A549 (cell line): ENCODE measurements at regions not wholly inside any gene's neighbourhood (a gene's known extent, or its start where the extent isn't known, plus 50 kb on each side); places are given as distances from the start of the nearest gene placed in this dataset.

Experiments used
- ATAC-seq, 2 experiments: fragments of 200-7000 bp in 1 of 2; fragments of >200 bp in 1 of 2; cut with Nextera tagmentation in 1 of 2; cut with Tn5 transposase in 1 of 2; 3 replicates each; pipeline versions ENCODE4 v1.8.0 to v1.9.1; 2018 to 2020; ENCODE audit warnings: mild to moderate bottlenecking in 1 of 2, moderate library complexity in 1 of 2
- CTCF ChIA-PET: fragments of 300-600 bp; sonication (Branson Sonifier 250); formaldehyde crosslinking; extraction: SDS; loops from one replicate; lab custom pipeline; 2021; ENCODE audit warnings: antibody characterized with exemption, inconsistent platforms; lab: Yijun Ruan, JAX
- POLR2A ChIA-PET: fragments of 350-600 bp; formaldehyde crosslinking; extraction: SDS; loops from one replicate; lab custom pipeline; 2021; ENCODE audit warnings: antibody characterized with exemption, inconsistent platforms; lab: Yijun Ruan, JAX
- DNase-seq, 2 experiments: peaks; one replicate each; pipeline versions ENCODE4 v3.0.0 to v3.0.0-alpha.2; 2011 to 2016; ENCODE audit warnings: low read depth in 1 of 2, low spot score in 1 of 2
- FAIRE-seq: peaks from 2 replicates; lab custom pipeline; 2011; peaks lifted over from hg19 to GRCh38; lab: Jason Lieb, UNC
- H3K27ac ChIP-seq, 2 experiments: fragments of >200 bp; sonication (Bioruptor Twin); formaldehyde crosslinking; 3 replicates each; pipeline ENCODE4 v1.5.1; 2016 to 2017
- H3K4me1 ChIP-seq: fragments of >200 bp; sonication (Bioruptor Twin); formaldehyde crosslinking; 3 replicates; pipeline ENCODE4 v1.6.1; 2016
- H3K4me2 ChIP-seq: fragments of >200 bp; sonication (Bioruptor Twin); formaldehyde crosslinking; 3 replicates; pipeline ENCODE4 v1.6.1; 2016
- H3K4me3 ChIP-seq: fragments of >200 bp; sonication (Bioruptor Twin); formaldehyde crosslinking; 3 replicates; pipeline ENCODE4 v1.5.1; 2016
- H3K9me3 ChIP-seq: fragments of >200 bp; sonication (Bioruptor Twin); formaldehyde crosslinking; 3 replicates; pipeline ENCODE4 v1.6.1; 2016
- BHLHE40 ChIP-seq: IDR thresholded peaks from 2 replicates; pipeline ENCODE4 v1.6.1; 2012; ENCODE audit warnings: low read depth, low read length, inconsistent platforms
- CBX2 ChIP-seq: fragments of 200-600 bp; sonication (generic); IDR thresholded peaks from 2 replicates; pipeline ENCODE4 v1.6.1; 2016; ENCODE audit warnings: low read depth, mild to moderate bottlenecking, borderline replicate concordance
- CBX8 ChIP-seq: fragments of 200-600 bp; sonication (generic); IDR thresholded peaks from 2 replicates; pipeline ENCODE4 v1.6.1; 2016
- CHD2 ChIP-seq: fragments of 150-350 bp; IDR thresholded peaks from 2 replicates; pipeline ENCODE4 v1.6.1; 2014; ENCODE audit warnings: low read length; ENCODE audit not compliant: partially characterized antibody
- EHF ChIP-seq: fragments of 250-450 bp; sonication (Bioruptor Pico); IDR thresholded peaks from 2 replicates; pipeline ENCODE4 v1.5.0; 2020; ENCODE audit warnings: mild to moderate bottlenecking
- FOXS1 ChIP-seq: fragments of 250-450 bp; sonication (Bioruptor Pico); IDR thresholded peaks from 2 replicates; pipeline ENCODE4 v1.5.0; 2020; ENCODE audit warnings: mild to moderate bottlenecking, moderate library complexity
- GATA3 ChIP-seq: IDR thresholded peaks from 2 replicates; pipeline ENCODE4 v1.6.1; 2012; ENCODE audit warnings: borderline replicate concordance
- HOXA7 ChIP-seq: fragments of 250-450 bp; sonication (Bioruptor Pico); IDR thresholded peaks from 2 replicates; pipeline ENCODE4 v1.5.0; 2020; ENCODE audit warnings: mild to moderate bottlenecking, moderate library complexity
- HOXB13 ChIP-seq: fragments of 250-450 bp; sonication (Bioruptor Pico); IDR thresholded peaks from 2 replicates; pipeline ENCODE4 v1.5.0; 2020; ENCODE audit warnings: low read depth, mild to moderate bottlenecking, moderate library complexity
- JUN ChIP-seq, 2 experiments: fragments of >200 bp; sonication (Bioruptor Twin); formaldehyde crosslinking; IDR thresholded peaks; 2 replicates in 1 of 2; 3 replicates in 1 of 2; pipeline ENCODE4 v1.6.1; 2016 to 2017
- KDM1A ChIP-seq: fragments of 200-600 bp; sonication (generic); IDR thresholded peaks from 2 replicates; pipeline ENCODE4 v1.6.1; 2016; ENCODE audit warnings: low read depth, mild to moderate bottlenecking
- MAFK ChIP-seq: fragments of 450-650 bp; IDR thresholded peaks from 2 replicates; pipeline ENCODE4 v1.6.1; 2014; ENCODE audit not compliant: partially characterized antibody
- MAZ ChIP-seq: fragments of 150-350 bp; IDR thresholded peaks from 2 replicates; pipeline ENCODE4 v1.6.1; 2014; ENCODE audit warnings: antibody characterized with exemption, low read depth, low read length, borderline replicate concordance
- MYC ChIP-seq: IDR thresholded peaks from 2 replicates; pipeline ENCODE4 v1.6.1; 2012; ENCODE audit warnings: mild to moderate bottlenecking, inconsistent platforms, low read length, improper control_type of control experiment, borderline replicate concordance
- NR3C1 ChIP-seq: fragments of >200 bp; sonication (Bioruptor Twin); formaldehyde crosslinking; IDR thresholded peaks from 3 replicates; pipeline ENCODE4 v1.6.1; 2017
- POLR2AphosphoS2 ChIP-seq: conservative IDR thresholded peaks from 2 replicates; pipeline ENCODE4 v1.6.1; 2012; ENCODE audit warnings: low read length, improper control_type of control experiment, inconsistent platforms
- SREBF2 ChIP-seq: fragments of 450-650 bp; IDR thresholded peaks from 2 replicates; pipeline ENCODE4 v1.6.1; 2014; ENCODE audit warnings: mild to moderate bottlenecking, moderate library complexity
- ZFP36 ChIP-seq: fragments of 450-650 bp; IDR thresholded peaks from 2 replicates; pipeline ENCODE4 v1.6.1; 2014; ENCODE audit warnings: borderline replicate concordance; ENCODE audit not compliant: partially characterized antibody
- WGBS: methylation state at CpG from one replicate; pipeline ENCODE4 v1.1.6; 2017; ENCODE audit errors: missing lambda C conversion rate; 5-methylcytosine and 5-hydroxymethylcytosine counted together
- TF ChIP-seq, protein P1 (sequence below): fragments of >200 bp; sonication (Bioruptor Twin); formaldehyde crosslinking; IDR thresholded peaks from 2 replicates; pipeline ENCODE4 v1.6.1; 2016
- TF ChIP-seq, protein P2 (sequence below): fragments of >200 bp; sonication (Bioruptor Twin); formaldehyde crosslinking; IDR thresholded peaks from 3 replicates; pipeline ENCODE4 v1.5.1; 2016
- TF ChIP-seq, protein P3 (sequence below): fragments of 150-350 bp; IDR thresholded peaks from 2 replicates; pipeline ENCODE4 v1.6.1; 2014; ENCODE audit warnings: low read depth, mild to moderate bottlenecking, low read length
- TF ChIP-seq, protein P4 (sequence below): fragments of 450-650 bp; IDR thresholded peaks from 2 replicates; pipeline ENCODE4 v1.6.1; 2014; ENCODE audit warnings: antibody characterized with exemption
- TF ChIP-seq, protein P5 (sequence below): fragments of 250-450 bp; sonication (Bioruptor Pico); IDR thresholded peaks from 2 replicates; pipeline ENCODE4 v1.5.0; 2021; ENCODE audit warnings: mild to moderate bottlenecking, moderate library complexity, borderline replicate concordance

DNA sequence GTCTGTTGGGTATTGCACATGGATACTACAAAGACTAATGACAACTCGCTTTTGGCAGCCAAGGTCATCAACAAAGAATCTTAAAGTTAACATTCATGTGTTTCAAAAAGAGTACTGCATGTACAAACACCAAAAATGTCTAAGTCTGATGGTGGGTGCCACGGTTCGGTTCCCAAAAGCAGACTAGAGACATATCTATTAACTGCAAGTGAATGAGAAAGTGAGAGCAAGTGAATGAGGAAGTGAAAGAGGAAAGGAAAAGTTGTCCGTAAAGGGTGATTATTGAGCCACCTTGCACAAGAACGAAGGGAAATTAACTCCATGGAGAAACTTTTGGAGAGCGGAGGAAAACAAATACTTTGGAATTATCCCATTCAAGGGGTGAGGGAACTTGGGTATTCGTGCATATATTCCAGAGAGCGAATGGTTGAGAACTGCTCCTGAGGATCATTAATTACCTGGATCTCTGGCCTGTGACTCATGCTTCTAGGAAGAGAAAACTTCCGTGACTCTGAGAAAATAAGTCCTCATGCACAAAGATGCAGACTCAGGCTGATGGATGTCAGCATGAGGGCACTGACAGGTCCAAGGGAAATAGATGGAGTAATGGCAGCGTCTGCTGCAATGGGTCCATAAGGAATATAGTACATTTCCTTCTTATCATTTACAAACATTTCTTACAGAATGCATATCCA, 336.5 kb upstream of the TGFBR2 start:
- 88% methylated on average over 10 of the region's 10 CpGs for WGBS
- FAIRE-seq (no peak), ATAC-seq (no peak), DNase-seq (no peak)
- ChIA-PET CTCF (no interaction called here), POLR2A (no interaction called here)
- no peak for TF ChIP-seq ZFP36
- TF ChIP-seq JUN (IDR thresholded peaks at IDR 0.05), result no peak
- no peak for TF ChIP-seq BHLHE40
- TF ChIP-seq, protein P1, sequence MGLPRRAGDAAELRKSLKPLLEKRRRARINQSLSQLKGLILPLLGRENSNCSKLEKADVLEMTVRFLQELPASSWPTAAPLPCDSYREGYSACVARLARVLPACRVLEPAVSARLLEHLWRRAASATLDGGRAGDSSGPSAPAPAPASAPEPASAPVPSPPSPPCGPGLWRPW, result no peak
- TF ChIP-seq, protein P2, sequence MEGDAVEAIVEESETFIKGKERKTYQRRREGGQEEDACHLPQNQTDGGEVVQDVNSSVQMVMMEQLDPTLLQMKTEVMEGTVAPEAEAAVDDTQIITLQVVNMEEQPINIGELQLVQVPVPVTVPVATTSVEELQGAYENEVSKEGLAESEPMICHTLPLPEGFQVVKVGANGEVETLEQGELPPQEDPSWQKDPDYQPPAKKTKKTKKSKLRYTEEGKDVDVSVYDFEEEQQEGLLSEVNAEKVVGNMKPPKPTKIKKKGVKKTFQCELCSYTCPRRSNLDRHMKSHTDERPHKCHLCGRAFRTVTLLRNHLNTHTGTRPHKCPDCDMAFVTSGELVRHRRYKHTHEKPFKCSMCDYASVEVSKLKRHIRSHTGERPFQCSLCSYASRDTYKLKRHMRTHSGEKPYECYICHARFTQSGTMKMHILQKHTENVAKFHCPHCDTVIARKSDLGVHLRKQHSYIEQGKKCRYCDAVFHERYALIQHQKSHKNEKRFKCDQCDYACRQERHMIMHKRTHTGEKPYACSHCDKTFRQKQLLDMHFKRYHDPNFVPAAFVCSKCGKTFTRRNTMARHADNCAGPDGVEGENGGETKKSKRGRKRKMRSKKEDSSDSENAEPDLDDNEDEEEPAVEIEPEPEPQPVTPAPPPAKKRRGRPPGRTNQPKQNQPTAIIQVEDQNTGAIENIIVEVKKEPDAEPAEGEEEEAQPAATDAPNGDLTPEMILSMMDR, result no peak
- TF ChIP-seq CHD2, result no peak
- TF ChIP-seq CBX8, result no peak
- TF ChIP-seq EHF, result no peak
- TF ChIP-seq, protein P3, sequence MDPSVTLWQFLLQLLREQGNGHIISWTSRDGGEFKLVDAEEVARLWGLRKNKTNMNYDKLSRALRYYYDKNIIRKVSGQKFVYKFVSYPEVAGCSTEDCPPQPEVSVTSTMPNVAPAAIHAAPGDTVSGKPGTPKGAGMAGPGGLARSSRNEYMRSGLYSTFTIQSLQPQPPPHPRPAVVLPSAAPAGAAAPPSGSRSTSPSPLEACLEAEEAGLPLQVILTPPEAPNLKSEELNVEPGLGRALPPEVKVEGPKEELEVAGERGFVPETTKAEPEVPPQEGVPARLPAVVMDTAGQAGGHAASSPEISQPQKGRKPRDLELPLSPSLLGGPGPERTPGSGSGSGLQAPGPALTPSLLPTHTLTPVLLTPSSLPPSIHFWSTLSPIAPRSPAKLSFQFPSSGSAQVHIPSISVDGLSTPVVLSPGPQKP, result no peak
- TF ChIP-seq SREBF2, result no peak
- TF ChIP-seq, protein P4, sequence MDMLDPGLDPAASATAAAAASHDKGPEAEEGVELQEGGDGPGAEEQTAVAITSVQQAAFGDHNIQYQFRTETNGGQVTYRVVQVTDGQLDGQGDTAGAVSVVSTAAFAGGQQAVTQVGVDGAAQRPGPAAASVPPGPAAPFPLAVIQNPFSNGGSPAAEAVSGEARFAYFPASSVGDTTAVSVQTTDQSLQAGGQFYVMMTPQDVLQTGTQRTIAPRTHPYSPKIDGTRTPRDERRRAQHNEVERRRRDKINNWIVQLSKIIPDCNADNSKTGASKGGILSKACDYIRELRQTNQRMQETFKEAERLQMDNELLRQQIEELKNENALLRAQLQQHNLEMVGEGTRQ, result no peak
- no peak for TF ChIP-seq HOXA7 (CRISPR knock-in tag)
- no peak for TF ChIP-seq HOXB13
- TF ChIP-seq NR3C1, result no peak
- TF ChIP-seq FOXS1 (CRISPR knock-in tag), result no peak
- TF ChIP-seq KDM1A, result no peak
- no peak for TF ChIP-seq GATA3
- no peak for TF ChIP-seq POLR2AphosphoS2
- TF ChIP-seq, all 56 proteins: peak for 0
- Histone ChIP-seq H3K4me2 (no peak overlapping the region), H3K4me3 (no peak overlapping the region), H3K4me1 (no peaks in the 10 kb centered on the region), H3K9me3 (peaks cover 10% of the 10 kb centered on the region; the same call in 2 of the 3 replicates), H3K27ac (no peak overlapping the region)

DNA sequence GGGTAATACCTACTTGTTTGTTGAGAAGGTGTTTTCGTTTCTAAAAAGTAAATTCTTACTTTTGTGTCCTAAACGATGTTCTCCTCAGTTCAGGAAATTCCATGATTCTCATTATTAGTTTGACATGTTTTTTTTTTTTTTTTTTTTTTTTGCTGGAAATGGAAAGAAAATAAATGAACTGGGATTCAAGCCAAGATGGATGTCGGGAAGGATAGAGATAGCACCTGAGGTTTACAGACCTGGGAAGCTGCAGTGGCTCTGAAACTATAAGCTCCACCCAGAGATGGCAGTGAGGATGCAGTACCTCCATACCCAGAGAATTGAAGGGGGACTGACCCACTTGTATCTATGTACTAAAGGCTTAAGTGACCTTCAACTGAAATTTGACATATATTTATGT, 334.6 kb upstream of the TGFBR2 start:
- Histone ChIP-seq H3K4me3 (no peak overlapping the region), H3K27ac (no peak overlapping the region), H3K9me3 (peaks cover 3% of the 10 kb centered on the region; the same call in 1 of the 3 replicates), H3K4me2 (no peak overlapping the region), H3K4me1 (no peaks in the 10 kb centered on the region)
- CTCF ChIA-PET, result no interaction called here
- ATAC-seq (no peak), DNase-seq (no peak), FAIRE-seq (no peak)
- TF ChIP-seq ZFP36 (no peak), JUN (IDR thresholded peaks at IDR 0.05) (no peak), MAZ (no peak), MYC (no peak), MAFK (no peak), CBX2 (no peak), CBX8 (no peak), SREBF2 (no peak)
- TF ChIP-seq, protein P4, result no peak
- TF ChIP-seq, protein P5, sequence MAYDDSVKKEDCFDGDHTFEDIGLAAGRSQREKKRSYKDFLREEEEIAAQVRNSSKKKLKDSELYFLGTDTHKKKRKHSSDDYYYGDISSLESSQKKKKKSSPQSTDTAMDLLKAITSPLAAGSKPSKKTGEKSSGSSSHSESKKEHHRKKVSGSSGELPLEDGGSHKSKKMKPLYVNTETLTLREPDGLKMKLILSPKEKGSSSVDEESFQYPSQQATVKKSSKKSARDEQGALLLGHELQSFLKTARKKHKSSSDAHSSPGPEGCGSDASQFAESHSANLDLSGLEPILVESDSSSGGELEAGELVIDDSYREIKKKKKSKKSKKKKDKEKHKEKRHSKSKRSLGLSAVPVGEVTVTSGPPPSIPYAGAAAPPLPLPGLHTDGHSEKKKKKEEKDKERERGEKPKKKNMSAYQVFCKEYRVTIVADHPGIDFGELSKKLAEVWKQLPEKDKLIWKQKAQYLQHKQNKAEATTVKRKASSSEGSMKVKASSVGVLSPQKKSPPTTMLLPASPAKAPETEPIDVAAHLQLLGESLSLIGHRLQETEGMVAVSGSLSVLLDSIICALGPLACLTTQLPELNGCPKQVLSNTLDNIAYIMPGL (CRISPR knock-in tag), result no peak
- TF ChIP-seq, protein P3, result no peak
- POLR2A ChIA-PET, result interaction anchor here (0.7 kb wide), 1 partner anchor 23 kb away, joined by 9 read pairs; no protein-coding TSS in a partner anchor
- 68% methylated on average over 3 of the region's 3 CpGs for WGBS
